SK-N-MC (cell line): ENCODE measurements at regions not wholly inside any gene's neighbourhood (a gene's known extent, or its start where the extent isn't known, plus 50 kb on each side); places are given as distances from the start of the nearest gene placed in this dataset.

Experiments
- EZH2 ChIP-seq: fragments of 200-600 bp; sonication (generic); IDR thresholded peaks from one replicate; pipeline ENCODE4 v1.6.1; 2017; ENCODE audit warnings: antibody characterized with exemption
- FOXP2 ChIP-seq: optimal IDR thresholded peaks from 2 replicates; pipeline ENCODE3; 2011; ENCODE audit warnings: mild to moderate bottlenecking, moderate library complexity; ENCODE audit not compliant: insufficient read depth; ENCODE audit errors: extremely low read length, control extremely low read depth
- POLR2AphosphoS5 ChIP-seq: IDR thresholded peaks from 2 replicates; pipeline ENCODE4 v1.6.1; 2012; ENCODE audit warnings: mild to moderate bottlenecking, low read depth, low read length, borderline replicate concordance

DNA sequence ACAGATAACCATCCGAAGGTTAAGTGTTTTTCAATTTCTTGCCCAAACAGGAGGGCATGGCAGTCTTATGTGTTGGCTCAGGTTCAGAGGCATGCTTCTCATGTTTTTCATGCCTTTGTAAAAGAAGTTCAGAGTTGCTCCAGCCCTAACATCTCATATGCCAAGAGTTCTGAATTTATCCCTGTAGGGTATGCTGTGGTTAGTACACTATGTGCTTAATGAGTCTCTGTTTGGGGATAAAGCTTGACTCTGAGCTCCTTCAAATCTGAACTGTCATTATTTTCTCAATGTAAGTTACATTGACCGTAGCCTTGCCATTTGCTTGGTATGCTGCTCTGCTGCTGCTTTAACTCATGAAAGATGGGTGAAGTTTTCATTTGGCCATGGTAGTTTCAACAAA, 67.9 kb upstream of the PNPT1 start:
- no peak for TF ChIP-seq EZH2
- TF ChIP-seq FOXP2: no peak
- TF ChIP-seq POLR2AphosphoS5: no peak
